Ascending aorta (tissue), 2 donors: ENCODE measurements at regions not wholly inside any gene's neighbourhood (a gene's known extent, or its start where the extent isn't known, plus 50 kb on each side); places are given as distances from the start of the nearest gene placed in this dataset.

ENCODE experiments used
- DNase-seq, 2 donors: peaks; one replicate each; pipeline ENCODE4 v3.0.0-alpha.2; 2019; ENCODE audit warnings: low spot score in 2 of 2
- H3K27ac ChIP-seq, 2 donors: fragments of 200-600 bp; sonication (generic); one replicate each; pipeline ENCODE4 v1.5.1; 2016 to 2017; ENCODE audit warnings: mild to moderate bottlenecking in 1 of 2
- H3K27me3 ChIP-seq: fragments of 200-600 bp; sonication (generic); one replicate; pipeline ENCODE4 v1.5.1; 2017
- H3K36me3 ChIP-seq, 2 donors: fragments of 200-600 bp; sonication (generic); one replicate each; pipeline ENCODE4 v1.5.1; 2016
- H3K4me1 ChIP-seq, 2 donors: fragments of 200-600 bp; sonication (generic); one replicate each; pipeline ENCODE4 v1.5.1; 2016 to 2017; ENCODE audit warnings: mild to moderate bottlenecking in 1 of 2
- H3K4me3 ChIP-seq, 2 donors: fragments of 200-600 bp; sonication (generic); one replicate each; pipeline ENCODE4 v1.5.1; 2016 to 2017; ENCODE audit warnings: mild to moderate bottlenecking in 1 of 2
- H3K9me3 ChIP-seq, 2 donors: fragments of 200-600 bp; sonication (generic); one replicate each; pipeline ENCODE4 v1.5.1; 2016
- intact Hi-C: fragments of 100-400 bp; cut with DNase I; formaldehyde crosslinking; loops from one replicate; pipeline ENCODE4 v1.15.1; 2023
- TF ChIP-seq, protein P1 (sequence below), 3 experiments: fragments of 200-600 bp in 2 of 3; fragments of 450-650 bp in 1 of 3; sonication (generic) in 2 of 3; IDR thresholded peaks; one replicate each; pipeline ENCODE4 v1.5.1; 2016 to 2019; ENCODE audit warnings: antibody characterized with exemption in 3 of 3, mild to moderate bottlenecking in 1 of 3, moderate library complexity in 1 of 3

DNA sequence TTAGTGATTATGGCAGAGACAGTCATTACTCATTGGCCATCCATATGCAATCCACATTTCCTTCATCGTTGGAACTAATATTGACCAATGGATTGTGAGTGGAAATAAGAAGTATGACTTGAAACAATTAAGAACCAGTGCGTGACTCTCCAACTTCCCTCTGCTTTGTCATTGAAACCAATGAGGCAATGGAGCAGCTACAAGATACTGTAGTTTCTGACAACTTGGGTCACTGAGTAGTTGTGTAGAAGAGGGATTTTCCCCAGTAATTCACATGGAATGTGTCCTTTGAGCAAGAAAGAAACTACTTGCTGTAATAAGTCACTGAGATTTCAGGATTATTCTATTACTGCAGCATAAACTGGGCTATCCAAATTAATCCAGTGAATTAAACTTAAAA, 785.3 kb upstream of the RIOK2 start:
- no peak overlapping the region for H3K4me3 ChIP-seq
- H3K36me3 ChIP-seq, result no peaks in the 10 kb centered on the region
- H3K27ac ChIP-seq, result no peak overlapping the region
- H3K9me3 ChIP-seq, result no peaks in the 10 kb centered on the region
- intact Hi-C loops, result no loop called here
- TF ChIP-seq, protein P1, sequence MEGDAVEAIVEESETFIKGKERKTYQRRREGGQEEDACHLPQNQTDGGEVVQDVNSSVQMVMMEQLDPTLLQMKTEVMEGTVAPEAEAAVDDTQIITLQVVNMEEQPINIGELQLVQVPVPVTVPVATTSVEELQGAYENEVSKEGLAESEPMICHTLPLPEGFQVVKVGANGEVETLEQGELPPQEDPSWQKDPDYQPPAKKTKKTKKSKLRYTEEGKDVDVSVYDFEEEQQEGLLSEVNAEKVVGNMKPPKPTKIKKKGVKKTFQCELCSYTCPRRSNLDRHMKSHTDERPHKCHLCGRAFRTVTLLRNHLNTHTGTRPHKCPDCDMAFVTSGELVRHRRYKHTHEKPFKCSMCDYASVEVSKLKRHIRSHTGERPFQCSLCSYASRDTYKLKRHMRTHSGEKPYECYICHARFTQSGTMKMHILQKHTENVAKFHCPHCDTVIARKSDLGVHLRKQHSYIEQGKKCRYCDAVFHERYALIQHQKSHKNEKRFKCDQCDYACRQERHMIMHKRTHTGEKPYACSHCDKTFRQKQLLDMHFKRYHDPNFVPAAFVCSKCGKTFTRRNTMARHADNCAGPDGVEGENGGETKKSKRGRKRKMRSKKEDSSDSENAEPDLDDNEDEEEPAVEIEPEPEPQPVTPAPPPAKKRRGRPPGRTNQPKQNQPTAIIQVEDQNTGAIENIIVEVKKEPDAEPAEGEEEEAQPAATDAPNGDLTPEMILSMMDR (IDR thresholded peaks at IDR 0.05), result no peak
- H3K4me1 ChIP-seq, result no peaks in the 10 kb centered on the region
- no peak for DNase-seq
- no peaks in the 10 kb centered on the region for H3K27me3 ChIP-seq

DNA sequence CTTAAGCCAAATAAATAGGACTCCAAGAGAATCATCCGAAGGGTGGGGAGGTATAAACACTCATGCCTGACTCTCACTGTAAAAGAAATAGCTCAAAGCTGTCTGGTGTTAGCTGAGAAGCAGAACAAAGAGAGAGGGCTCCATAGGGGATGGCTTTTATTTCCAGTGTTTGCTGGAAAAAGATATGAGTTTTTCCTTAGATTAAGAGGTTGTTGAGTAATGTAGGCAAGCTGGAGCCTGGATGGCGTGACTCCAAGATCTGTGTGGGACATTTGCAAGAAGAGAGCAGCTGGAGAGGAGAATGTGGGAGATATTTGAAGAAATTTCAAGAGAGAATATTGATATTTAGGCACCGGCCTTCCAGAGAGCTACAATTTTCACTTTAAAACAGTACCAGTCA, 793.7 kb upstream of the RGMB start:
- Histone ChIP-seq H3K4me3 (no peak overlapping the region), H3K27me3 (no peaks in the 10 kb centered on the region), H3K9me3 (no peaks in the 10 kb centered on the region), H3K4me1 (no peaks in the 10 kb centered on the region), H3K27ac (no peak overlapping the region), H3K36me3 (no peaks in the 10 kb centered on the region)
- no peak for DNase-seq
- TF ChIP-seq, protein P1 (IDR thresholded peaks at IDR 0.05), result no peak
- intact Hi-C loops, result no loop called here

DNA sequence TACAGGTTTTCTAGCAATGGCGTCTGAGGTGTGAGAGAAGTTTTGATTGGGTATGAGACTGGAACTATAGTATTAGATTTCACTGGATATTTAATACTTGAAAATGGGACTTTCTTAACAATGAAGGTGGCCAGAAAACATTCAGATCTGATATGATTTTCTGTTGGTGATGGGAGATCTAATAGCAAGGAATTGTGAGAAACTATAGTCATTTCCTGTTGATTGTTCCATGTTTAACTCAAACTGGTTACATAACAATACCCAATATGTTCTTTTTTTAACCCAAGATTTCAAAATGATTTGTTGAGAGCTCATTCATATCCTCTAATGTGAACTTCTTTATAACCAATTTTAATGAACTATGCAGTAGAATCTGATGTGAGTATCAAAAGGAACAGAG, 793.2 kb upstream of the RGMB start:
- no peak overlapping the region for H3K4me3 ChIP-seq
- DNase-seq, result no peak
- no peaks in the 10 kb centered on the region for H3K27me3 ChIP-seq
- TF ChIP-seq, protein P1 (IDR thresholded peaks at IDR 0.05), result no peak
- no peaks in the 10 kb centered on the region for H3K9me3 ChIP-seq
- H3K36me3 ChIP-seq, result no peaks in the 10 kb centered on the region
- no peak overlapping the region for H3K27ac ChIP-seq
- intact Hi-C loops, result no loop called here
- H3K4me1 ChIP-seq, result no peaks in the 10 kb centered on the region

DNA sequence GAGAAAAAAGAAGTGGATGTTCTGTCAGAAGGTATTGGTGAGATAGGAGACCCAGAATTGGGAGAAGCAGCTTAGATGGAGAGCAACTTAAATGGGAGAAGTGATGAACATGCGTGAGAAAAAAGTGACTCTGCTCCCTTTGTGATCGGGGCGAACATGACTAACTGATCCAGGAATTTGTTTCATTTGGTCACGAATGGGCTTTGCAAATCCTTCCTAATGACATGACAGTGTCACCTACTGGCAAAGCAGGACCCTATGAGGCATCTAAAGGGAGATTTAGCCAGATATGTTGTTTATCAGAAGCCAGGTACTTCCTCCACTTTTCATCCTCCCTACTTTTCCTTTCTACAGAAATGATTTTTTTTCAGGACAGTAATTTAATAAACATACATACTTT, 787.4 kb upstream of the RGMB start:
- H3K9me3 ChIP-seq, result no peaks in the 10 kb centered on the region
- no peaks in the 10 kb centered on the region for H3K27me3 ChIP-seq
- DNase-seq, result no peak
- H3K27ac ChIP-seq, result no peak overlapping the region
- no peaks in the 10 kb centered on the region for H3K4me1 ChIP-seq
- no peaks in the 10 kb centered on the region for H3K36me3 ChIP-seq
- intact Hi-C loops, result no loop called here
- H3K4me3 ChIP-seq, result no peak overlapping the region
- TF ChIP-seq, protein P1 (IDR thresholded peaks at IDR 0.05), result no peak

DNA sequence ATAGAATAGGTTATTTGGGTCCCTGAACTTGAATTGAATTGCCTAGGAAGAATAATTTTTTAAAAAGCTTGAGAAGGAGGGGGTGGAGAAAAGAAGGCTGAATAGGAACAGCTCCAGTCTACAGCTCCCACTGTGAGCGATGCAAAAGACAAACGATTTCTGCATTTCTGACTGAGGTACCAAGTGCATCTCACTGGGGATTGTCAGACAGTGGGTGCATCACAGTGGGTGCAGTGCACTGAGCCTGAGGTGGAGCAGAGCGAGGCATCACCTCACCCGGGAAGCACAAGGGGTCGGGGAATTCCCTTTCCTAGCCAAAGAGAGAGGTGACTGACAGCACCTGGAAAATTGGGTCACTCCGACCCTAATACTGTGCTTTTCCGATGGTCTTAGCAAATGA, 782.2 kb upstream of the RGMB start:
- H3K27me3 ChIP-seq, result no peaks in the 10 kb centered on the region
- no peaks in the 10 kb centered on the region for H3K36me3 ChIP-seq
- H3K9me3 ChIP-seq, result no peaks in the 10 kb centered on the region
- no peak overlapping the region for H3K4me3 ChIP-seq
- TF ChIP-seq, protein P1 (IDR thresholded peaks at IDR 0.05), result no peak
- H3K27ac ChIP-seq, result no peak overlapping the region
- intact Hi-C loops, result no loop called here
- H3K4me1 ChIP-seq, result no peaks in the 10 kb centered on the region
- no peak for DNase-seq

DNA sequence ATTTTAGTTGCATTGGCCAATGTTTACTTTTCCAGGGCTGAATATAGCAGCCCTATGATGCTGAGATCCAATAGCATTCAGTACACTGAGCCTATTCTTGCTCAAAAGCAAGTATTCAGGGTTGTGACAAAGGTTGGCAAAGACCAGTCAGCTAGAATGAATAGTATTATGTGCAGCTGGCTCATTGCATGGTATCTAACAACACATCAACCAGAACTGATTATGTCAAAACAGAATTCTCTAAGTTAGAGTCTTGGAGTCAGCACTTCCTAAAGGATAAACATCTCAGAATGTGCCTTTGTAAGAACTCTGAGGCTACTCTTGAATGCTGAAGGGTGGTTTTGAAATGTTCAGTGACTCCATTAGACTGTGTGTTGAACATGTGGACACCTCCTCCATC, 774.5 kb upstream of the RGMB start:
- no peaks in the 10 kb centered on the region for H3K9me3 ChIP-seq
- DNase-seq, result no peak
- H3K27me3 ChIP-seq, result no peaks in the 10 kb centered on the region
- no peak overlapping the region for H3K27ac ChIP-seq
- TF ChIP-seq, protein P1 (IDR thresholded peaks at IDR 0.05), result no peak
- H3K4me1 ChIP-seq, result no peaks in the 10 kb centered on the region
- H3K36me3 ChIP-seq, result no peaks in the 10 kb centered on the region
- intact Hi-C loops, result no loop called here
- no peak overlapping the region for H3K4me3 ChIP-seq
